ENCODE measurements at regions not wholly inside any gene's neighbourhood (a gene's known extent, or its start where the extent isn't known, plus 50 kb on each side); places are given as distances from the start of the nearest gene placed in this dataset.

DNA sequence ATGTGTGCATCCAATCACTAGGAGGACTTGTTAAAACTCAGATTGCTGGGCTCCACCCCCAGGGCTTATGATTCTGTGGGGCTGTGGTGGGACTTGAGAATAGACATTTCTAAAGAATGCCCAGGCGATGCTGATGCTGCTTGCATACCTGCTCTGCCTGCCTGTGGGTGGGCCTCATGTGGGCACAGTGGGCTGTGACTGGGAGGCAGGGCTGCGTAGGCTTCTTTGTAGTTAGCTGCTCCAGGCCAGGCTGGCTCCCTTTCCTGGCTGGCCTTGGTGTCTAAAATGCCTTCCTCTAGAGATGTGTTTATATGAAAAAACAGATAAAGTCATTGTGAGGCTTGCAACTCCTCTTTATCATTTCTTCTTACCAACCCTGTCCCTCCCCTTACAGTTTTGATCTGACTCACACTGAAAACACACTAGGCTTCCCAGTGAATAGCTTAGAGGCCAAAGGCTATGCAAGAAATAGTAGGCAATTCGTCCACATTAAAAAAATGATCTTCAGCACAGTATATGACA lies 495.5 kb upstream of the MAP3K7 start:
- no peak for TF ChIP-seq POLR2AphosphoS5 (IDR thresholded peaks at IDR 0.05; ENCODE audit: low read depth)
- TF ChIP-seq, protein P1, sequence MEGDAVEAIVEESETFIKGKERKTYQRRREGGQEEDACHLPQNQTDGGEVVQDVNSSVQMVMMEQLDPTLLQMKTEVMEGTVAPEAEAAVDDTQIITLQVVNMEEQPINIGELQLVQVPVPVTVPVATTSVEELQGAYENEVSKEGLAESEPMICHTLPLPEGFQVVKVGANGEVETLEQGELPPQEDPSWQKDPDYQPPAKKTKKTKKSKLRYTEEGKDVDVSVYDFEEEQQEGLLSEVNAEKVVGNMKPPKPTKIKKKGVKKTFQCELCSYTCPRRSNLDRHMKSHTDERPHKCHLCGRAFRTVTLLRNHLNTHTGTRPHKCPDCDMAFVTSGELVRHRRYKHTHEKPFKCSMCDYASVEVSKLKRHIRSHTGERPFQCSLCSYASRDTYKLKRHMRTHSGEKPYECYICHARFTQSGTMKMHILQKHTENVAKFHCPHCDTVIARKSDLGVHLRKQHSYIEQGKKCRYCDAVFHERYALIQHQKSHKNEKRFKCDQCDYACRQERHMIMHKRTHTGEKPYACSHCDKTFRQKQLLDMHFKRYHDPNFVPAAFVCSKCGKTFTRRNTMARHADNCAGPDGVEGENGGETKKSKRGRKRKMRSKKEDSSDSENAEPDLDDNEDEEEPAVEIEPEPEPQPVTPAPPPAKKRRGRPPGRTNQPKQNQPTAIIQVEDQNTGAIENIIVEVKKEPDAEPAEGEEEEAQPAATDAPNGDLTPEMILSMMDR (IDR thresholded peaks at IDR 0.05; ENCODE audit: insufficient read depth, low read length): no peak
- TF ChIP-seq, protein P2, sequence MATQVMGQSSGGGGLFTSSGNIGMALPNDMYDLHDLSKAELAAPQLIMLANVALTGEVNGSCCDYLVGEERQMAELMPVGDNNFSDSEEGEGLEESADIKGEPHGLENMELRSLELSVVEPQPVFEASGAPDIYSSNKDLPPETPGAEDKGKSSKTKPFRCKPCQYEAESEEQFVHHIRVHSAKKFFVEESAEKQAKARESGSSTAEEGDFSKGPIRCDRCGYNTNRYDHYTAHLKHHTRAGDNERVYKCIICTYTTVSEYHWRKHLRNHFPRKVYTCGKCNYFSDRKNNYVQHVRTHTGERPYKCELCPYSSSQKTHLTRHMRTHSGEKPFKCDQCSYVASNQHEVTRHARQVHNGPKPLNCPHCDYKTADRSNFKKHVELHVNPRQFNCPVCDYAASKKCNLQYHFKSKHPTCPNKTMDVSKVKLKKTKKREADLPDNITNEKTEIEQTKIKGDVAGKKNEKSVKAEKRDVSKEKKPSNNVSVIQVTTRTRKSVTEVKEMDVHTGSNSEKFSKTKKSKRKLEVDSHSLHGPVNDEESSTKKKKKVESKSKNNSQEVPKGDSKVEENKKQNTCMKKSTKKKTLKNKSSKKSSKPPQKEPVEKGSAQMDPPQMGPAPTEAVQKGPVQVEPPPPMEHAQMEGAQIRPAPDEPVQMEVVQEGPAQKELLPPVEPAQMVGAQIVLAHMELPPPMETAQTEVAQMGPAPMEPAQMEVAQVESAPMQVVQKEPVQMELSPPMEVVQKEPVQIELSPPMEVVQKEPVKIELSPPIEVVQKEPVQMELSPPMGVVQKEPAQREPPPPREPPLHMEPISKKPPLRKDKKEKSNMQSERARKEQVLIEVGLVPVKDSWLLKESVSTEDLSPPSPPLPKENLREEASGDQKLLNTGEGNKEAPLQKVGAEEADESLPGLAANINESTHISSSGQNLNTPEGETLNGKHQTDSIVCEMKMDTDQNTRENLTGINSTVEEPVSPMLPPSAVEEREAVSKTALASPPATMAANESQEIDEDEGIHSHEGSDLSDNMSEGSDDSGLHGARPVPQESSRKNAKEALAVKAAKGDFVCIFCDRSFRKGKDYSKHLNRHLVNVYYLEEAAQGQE (IDR thresholded peaks at IDR 0.05; ENCODE audit: insufficient replicate concordance, low read depth): no peak
